Activated CD4-positive, alpha-beta T cell treated with anti-CD3 and anti-CD28 coated beads for 48 hours (primary cell): ENCODE measurements at regions not wholly inside any gene's neighbourhood (a gene's known extent, or its start where the extent isn't known, plus 50 kb on each side); places are given as distances from the start of the nearest gene placed in this dataset.

ENCODE experiments used
- DNase-seq: peaks from one replicate; pipeline ENCODE4 v3.0.0-alpha.2; 2020

- no peak for DNase-seq
These were observed 60.3 kb upstream of the SLC27A6 start for GRCh38 chr5:128904805-128905567.

DNA sequence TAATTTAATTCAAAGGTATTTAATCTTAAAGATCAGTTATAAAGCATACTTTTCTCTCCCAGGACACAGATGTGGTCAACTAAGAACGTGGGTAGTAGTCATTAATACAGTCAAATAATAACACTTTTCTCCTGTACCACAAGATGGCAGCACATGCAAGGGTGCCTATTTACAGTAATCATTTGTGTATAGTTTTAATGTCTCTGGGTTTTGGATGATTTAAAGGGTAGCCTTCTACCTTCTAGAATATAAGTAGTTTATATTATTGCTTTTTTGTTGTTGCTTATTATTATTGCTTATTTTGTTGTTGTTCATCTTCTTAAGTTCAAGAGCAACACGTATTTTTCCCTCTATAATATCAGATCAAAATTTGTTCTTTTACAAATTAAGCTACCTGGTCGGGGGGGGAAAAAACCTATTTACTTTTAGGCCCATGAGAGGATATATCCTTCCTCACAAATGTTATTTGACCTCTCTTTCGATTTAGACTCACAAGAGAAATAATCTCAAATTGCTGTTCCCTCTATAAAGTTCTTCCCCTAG lies 59.6 kb upstream of the SLC27A6 start:
- DNase-seq = peak; percentile 26

DNA sequence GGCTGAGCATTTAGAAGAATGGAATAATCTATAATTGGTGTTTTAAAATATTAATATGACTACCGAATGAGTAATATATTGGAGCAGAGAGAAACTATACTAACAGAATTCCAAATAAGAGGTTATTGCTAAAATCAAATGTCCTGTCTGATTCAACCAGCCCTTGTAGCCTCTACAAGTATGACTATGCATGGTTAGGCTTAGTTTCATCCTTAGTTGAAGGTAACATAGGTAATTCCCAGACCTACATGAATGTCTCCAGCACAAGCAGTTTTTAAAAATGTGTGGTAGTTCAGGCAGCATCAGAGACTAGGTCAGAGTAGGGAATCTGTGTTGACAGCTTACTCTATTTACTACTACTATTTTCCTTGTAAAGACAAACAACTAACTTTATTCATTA lies 51.7 kb upstream of the SLC27A6 start:
- DNase-seq = no peak
